Adrenal gland (tissue), 5 donors: ENCODE measurements at regions not wholly inside any gene's neighbourhood (a gene's known extent, or its start where the extent isn't known, plus 50 kb on each side); places are given as distances from the start of the nearest gene placed in this dataset.

Experiments used
- POLR2A ChIP-seq, 2 donors: fragments of 450-650 bp; IDR thresholded peaks; one replicate each; pipeline ENCODE4 v1.6.1; 2017; ENCODE audit warnings: antibody characterized with exemption in 2 of 2, mild to moderate bottlenecking in 2 of 2, moderate library complexity in 1 of 2
- TF ChIP-seq, protein P1 (sequence below), 6 experiments: fragments of 450-650 bp in 4 of 6; fragments of 200-600 bp in 2 of 6; sonication (generic) in 1 of 6; IDR thresholded peaks; 1 replicate in 5 of 6; 2 replicates in 1 of 6; pipeline versions ENCODE4 v1.5.1 to v1.8.0; 2016 to 2021; ENCODE audit warnings: antibody characterized with exemption in 6 of 6, mild to moderate bottlenecking in 2 of 6, moderate library complexity in 1 of 6
- donor health status: DM: no; HTN: no; CAD: no.

DNA sequence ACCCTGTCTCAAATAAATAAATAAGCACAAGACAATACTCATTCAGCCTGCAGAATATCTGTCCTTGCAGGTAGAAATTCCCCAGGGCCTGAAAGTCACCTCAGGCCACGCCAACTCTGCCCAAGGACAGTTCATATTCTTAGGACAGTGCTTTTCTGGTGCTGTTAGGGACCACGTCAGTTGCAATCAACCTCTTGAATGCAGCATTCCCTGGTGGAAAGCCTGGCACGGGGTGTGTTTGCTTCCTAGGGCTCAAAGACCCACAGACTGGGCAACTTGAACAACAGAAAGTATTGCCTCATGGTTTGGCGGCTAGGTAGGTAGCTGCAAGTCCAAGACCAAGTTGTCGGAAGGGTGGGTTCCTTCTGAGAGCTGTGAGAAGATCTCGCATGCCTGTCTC is 160.3 kb downstream of the KCTD15 start:
- TF ChIP-seq, protein P1, sequence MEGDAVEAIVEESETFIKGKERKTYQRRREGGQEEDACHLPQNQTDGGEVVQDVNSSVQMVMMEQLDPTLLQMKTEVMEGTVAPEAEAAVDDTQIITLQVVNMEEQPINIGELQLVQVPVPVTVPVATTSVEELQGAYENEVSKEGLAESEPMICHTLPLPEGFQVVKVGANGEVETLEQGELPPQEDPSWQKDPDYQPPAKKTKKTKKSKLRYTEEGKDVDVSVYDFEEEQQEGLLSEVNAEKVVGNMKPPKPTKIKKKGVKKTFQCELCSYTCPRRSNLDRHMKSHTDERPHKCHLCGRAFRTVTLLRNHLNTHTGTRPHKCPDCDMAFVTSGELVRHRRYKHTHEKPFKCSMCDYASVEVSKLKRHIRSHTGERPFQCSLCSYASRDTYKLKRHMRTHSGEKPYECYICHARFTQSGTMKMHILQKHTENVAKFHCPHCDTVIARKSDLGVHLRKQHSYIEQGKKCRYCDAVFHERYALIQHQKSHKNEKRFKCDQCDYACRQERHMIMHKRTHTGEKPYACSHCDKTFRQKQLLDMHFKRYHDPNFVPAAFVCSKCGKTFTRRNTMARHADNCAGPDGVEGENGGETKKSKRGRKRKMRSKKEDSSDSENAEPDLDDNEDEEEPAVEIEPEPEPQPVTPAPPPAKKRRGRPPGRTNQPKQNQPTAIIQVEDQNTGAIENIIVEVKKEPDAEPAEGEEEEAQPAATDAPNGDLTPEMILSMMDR (IDR thresholded peaks at IDR 0.05): no peak
- no peak for TF ChIP-seq POLR2A (IDR thresholded peaks at IDR 0.05)
